Lower lobe of right lung (tissue), 2 donors: ENCODE measurements at regions not wholly inside any gene's neighbourhood (a gene's known extent, or its start where the extent isn't known, plus 50 kb on each side); places are given as distances from the start of the nearest gene placed in this dataset.

Source experiments
- ATAC-seq, 2 donors: fragments of 200-7000 bp; cut with Tn5 transposase; one replicate each; pipeline ENCODE4 v1.9.1; 2020 to 2022; ENCODE audit warnings: mild to moderate bottlenecking in 2 of 2, moderate library complexity in 2 of 2
- DNase-seq: peaks from one replicate; pipeline ENCODE4 v3.0.0-alpha.2; 2020
- H3K27ac ChIP-seq: fragments of 200-600 bp; one replicate; pipeline ENCODE4 v1.8.0; 2022
- H3K27me3 ChIP-seq: fragments of 200-600 bp; one replicate; pipeline ENCODE4 v1.8.0; 2022; ENCODE audit warnings: low read depth
- H3K36me3 ChIP-seq: fragments of 200-600 bp; one replicate; pipeline ENCODE4 v1.8.0; 2022; ENCODE audit warnings: mild to moderate bottlenecking
- H3K4me1 ChIP-seq: fragments of 200-600 bp; one replicate; pipeline ENCODE4 v1.8.0; 2022
- H3K4me3 ChIP-seq: fragments of 200-600 bp; one replicate; pipeline ENCODE4 v1.8.0; 2022; ENCODE audit warnings: mild to moderate bottlenecking
- H3K9me3 ChIP-seq: fragments of 200-600 bp; one replicate; pipeline ENCODE4 v1.8.0; 2022
- CTCF ChIP-seq: fragments of 200-600 bp; IDR thresholded peaks from one replicate; pipeline ENCODE4 v1.8.0; 2022; ENCODE audit warnings: antibody characterized with exemption, mild to moderate bottlenecking
- intact Hi-C: fragments of 100-400 bp; cut with DNase I; formaldehyde crosslinking; loops from one replicate; pipeline ENCODE4 v1.11.0; 2022
- donor health status: DM: no; HTN: yes; CAD: no; lungs with severe emphysema.

DNA sequence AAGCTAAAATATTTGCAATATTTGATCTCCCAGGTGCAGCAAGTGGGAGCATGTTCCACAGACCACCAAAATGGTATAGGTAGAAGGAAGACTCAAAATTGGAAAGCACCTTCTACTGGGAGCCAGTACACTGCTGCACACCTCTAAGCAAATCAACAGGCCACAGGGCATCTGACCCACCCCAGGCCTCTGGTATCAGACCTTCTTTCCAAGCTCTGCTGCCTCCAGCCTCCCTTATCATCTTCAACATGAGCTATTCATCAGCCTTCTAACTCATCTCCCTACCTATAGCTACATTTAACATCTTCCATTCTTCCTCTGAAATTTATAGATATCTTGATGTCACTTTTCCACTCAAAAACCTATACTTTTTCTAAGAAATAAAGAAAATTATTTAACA lies 294.8 kb downstream of the ZEB2 start:
- Histone ChIP-seq H3K36me3 (no peaks in the 10 kb centered on the region), H3K27ac (no peak overlapping the region), H3K4me1 (no peaks in the 10 kb centered on the region), H3K9me3 (no peaks in the 10 kb centered on the region), H3K27me3 (no peaks in the 10 kb centered on the region), H3K4me3 (no peak overlapping the region)
- TF ChIP-seq CTCF, result no peak
- DNase-seq, result no peak
- intact Hi-C loops, result no loop called here
- ATAC-seq, result no peak

- no peak overlapping the region for H3K27ac ChIP-seq
- H3K4me3 ChIP-seq, result no peak overlapping the region
- TF ChIP-seq CTCF, result no peak
- DNase-seq, result no peak
- no peaks in the 10 kb centered on the region for H3K4me1 ChIP-seq
- intact Hi-C loops, result no loop called here
- no peaks in the 10 kb centered on the region for H3K36me3 ChIP-seq
- H3K27me3 ChIP-seq, result no peaks in the 10 kb centered on the region
- ATAC-seq, result no peak
- no peaks in the 10 kb centered on the region for H3K9me3 ChIP-seq
Measured at GRCh38 chr2:144224472-144224871, 295.4 kb downstream of the ZEB2 start.

DNA sequence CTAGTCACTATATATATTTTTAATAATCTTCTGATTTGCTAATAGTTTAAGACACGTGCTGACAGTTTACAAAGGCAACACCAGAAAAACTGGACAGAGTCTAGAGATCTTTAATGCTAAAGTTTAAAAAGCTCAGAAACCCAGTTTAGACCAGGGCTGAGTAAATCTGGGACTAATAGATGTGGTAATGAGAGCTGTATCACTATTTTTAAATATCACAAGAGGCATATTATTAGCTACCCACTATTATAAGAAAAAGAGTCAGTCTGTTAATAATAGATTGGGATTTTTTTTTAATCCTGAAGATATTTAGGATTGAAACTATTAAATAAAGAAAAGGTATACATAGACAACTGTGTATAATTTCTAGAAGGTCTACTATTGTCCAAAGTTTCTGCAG lies 299.9 kb downstream of the ZEB2 start:
- H3K27ac ChIP-seq, result no peak overlapping the region
- ATAC-seq, result no peak
- DNase-seq, result no peak
- no peaks in the 10 kb centered on the region for H3K9me3 ChIP-seq
- no peaks in the 10 kb centered on the region for H3K27me3 ChIP-seq
- intact Hi-C loops, result no loop called here
- H3K36me3 ChIP-seq, result no peaks in the 10 kb centered on the region
- peaks cover 5% of the 10 kb centered on the region for H3K4me1 ChIP-seq
- no peak overlapping the region for H3K4me3 ChIP-seq
- no peak for TF ChIP-seq CTCF

DNA sequence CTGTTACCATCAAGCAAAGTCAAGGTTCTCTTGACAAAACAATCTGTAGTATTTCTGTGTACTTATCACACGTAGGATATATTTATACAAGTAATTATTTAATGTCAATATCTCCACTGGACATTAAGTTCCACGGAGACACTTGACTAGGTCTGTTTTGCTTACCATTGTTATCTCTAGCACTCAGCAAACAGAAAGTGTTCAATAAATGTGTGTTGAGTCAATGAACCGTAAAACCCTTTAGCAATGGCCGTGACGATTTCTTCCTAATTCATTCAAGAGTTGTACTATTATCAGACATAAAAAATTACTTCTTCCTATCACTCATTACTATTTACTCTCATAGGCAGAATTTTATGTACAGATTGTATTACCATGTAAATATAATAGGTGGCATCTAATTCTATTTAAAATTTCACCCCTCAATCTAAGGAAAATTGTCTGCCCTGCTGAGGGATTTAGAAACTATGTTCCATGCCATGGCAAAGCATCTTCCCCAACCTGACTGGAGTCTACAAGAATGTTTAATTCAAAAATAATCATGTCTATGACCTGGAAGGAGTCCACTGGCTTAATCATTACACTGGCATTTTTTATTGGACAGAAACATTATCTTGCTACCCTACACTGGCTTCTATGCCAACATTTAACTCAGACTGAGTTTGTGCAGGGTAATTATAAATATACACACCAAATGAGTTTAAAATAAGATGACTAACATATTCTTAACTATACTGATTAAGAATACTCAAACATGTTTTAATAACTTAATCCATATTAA lies 301.9 kb downstream of the ZEB2 start:
- no peaks in the 10 kb centered on the region for H3K9me3 ChIP-seq
- peaks cover 5% of the 10 kb centered on the region for H3K4me1 ChIP-seq
- peak in 1 of 2 donors; percentile 46 for ATAC-seq
- H3K27me3 ChIP-seq, result no peaks in the 10 kb centered on the region
- intact Hi-C loops, result no loop called here
- no peak overlapping the region for H3K27ac ChIP-seq
- no peak for TF ChIP-seq CTCF
- DNase-seq, result no peak
- no peak overlapping the region for H3K4me3 ChIP-seq
- no peaks in the 10 kb centered on the region for H3K36me3 ChIP-seq

DNA sequence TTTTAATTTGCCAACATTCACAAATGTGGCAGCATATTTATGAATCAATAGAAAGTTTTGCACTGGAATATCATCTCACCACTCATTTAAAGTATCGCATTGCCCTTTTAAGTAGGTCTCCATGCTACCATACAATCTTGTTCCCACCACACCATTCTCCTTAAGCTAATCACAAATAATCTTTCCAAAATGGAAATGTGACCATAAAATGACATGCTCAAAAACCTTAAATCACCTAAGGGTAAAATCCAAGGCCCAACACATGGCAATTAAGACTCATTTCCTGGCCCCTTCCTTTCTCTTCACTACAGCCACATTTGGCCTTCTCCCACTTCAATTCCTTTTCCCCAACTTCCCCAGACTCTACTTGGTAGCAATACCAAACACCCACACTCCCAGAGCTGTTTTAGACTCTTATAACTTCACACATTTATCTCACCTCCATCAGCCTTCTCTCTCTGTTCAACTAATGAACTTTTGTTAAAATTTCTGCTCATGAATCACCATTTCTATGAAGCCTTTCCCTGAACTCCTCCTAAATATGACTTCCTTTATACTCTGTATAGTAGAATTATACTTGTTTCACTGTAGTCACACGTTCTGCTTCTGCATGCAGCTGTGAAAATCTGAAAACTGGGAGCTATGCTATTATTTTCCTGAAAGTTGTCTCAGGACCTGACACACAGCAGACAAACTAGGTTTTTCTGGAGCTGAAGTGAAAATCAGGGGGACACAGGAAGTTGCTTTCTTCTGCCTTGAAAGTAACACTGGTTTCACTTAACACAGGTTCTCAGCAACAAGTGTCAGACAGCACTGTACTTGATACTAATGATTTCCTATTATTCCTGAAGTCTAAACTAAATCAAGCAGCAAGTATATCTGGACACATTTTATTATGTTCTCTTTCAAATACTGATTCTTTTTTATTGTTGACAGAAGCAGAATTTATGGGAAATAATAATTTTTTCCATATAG lies 303.9 kb downstream of the ZEB2 start:
- H3K9me3 ChIP-seq, result no peaks in the 10 kb centered on the region
- no peak for ATAC-seq

More for the DNA sequence above, 303.9 kb downstream of the ZEB2 start:
- no peaks in the 10 kb centered on the region for H3K36me3 ChIP-seq
- intact Hi-C loops, result no loop called here
- peaks cover 5% of the 10 kb centered on the region for H3K4me1 ChIP-seq
- H3K27ac ChIP-seq, result no peak overlapping the region
- TF ChIP-seq CTCF, result no peak
- DNase-seq, result no peak
- H3K4me3 ChIP-seq, result no peak overlapping the region
- no peaks in the 10 kb centered on the region for H3K27me3 ChIP-seq
